ENCODE measurements at regions not wholly inside any gene's neighbourhood (a gene's known extent, or its start where the extent isn't known, plus 50 kb on each side); places are given as distances from the start of the nearest gene placed in this dataset.

DNA sequence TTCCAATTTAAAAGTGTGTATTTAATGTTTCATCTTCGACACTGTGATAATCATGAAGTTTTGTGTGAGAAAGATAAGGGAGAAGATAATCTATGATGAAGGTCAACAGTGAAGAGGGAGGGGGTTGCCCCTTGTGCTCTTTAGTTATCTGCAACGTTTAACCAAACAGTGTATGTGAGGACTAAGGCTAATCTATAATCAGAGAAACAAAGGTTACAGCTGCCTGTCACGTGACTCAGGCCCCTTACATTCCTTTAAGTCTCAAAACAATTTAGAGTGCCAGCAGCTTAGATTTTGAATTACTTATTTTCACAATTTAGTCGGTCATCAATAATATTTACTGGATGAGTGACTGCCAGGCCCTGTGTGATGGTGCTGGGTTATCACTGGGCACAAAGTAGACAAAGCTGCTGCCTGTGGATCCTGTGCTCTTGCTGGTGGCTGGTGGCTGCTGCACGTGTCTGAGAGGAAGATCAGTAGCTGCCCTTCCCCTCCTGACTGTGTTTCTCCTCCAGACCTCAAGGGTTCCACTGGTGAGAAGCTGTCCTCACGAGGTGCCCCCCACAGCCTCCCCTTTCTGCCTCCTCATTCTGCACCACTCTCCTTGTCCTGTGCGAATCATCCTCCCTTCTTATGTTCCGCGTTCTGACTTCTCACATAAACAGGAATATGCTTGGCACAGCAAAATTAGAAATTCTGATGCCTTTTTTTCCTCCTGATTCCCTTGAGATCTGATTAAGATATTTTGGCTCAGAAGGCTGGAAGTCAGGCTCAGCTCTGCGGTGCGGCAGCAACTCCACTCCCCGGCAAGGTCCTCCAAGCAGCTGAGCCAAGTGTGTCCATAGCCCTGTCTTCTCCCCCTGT, 331.1 kb upstream of the B3GAT1 start:
- intact Hi-C loops (cut with DNase I; ENCODE audit: low total_unique reads), result no loop called here
- Histone ChIP-seq H3K36me3 (no peaks in the 10 kb centered on the region), H3K27ac (no peak overlapping the region), H3K9me3 (no peaks in the 10 kb centered on the region), H3K4me1 (no peaks in the 10 kb centered on the region), H3K27me3 (no peaks in the 10 kb centered on the region), H3K4me3 (no peak overlapping the region)
- DNase-seq, result no peak
- TF ChIP-seq, protein P1, sequence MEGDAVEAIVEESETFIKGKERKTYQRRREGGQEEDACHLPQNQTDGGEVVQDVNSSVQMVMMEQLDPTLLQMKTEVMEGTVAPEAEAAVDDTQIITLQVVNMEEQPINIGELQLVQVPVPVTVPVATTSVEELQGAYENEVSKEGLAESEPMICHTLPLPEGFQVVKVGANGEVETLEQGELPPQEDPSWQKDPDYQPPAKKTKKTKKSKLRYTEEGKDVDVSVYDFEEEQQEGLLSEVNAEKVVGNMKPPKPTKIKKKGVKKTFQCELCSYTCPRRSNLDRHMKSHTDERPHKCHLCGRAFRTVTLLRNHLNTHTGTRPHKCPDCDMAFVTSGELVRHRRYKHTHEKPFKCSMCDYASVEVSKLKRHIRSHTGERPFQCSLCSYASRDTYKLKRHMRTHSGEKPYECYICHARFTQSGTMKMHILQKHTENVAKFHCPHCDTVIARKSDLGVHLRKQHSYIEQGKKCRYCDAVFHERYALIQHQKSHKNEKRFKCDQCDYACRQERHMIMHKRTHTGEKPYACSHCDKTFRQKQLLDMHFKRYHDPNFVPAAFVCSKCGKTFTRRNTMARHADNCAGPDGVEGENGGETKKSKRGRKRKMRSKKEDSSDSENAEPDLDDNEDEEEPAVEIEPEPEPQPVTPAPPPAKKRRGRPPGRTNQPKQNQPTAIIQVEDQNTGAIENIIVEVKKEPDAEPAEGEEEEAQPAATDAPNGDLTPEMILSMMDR (IDR thresholded peaks at IDR 0.05), result no peak
- TF ChIP-seq POLR2A (IDR thresholded peaks at IDR 0.05), result no peak

DNA sequence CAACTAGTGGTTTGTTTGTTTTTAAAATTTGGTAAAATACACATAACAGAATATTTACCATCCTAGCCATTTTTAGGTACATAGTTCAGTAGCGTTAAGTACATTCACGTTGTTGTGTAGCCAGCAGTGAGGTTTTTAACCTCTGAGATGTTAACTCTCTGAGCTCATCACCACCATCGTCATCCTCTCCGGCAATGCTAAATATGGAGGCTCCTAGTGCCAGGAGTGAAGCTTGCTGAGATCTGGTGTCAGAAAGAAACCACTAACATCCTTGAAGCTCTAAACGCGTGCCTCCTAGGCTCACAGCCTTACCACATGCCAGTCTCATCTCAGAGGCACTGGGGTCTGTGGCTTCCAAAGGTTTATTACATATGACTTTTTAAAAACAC, 330.2 kb upstream of the B3GAT1 start:
- H3K27ac ChIP-seq, result no peak overlapping the region
- DNase-seq, result no peak
- no peaks in the 10 kb centered on the region for H3K4me1 ChIP-seq
- no peak overlapping the region for H3K4me3 ChIP-seq
- intact Hi-C loops (cut with DNase I; ENCODE audit: low total_unique reads), result no loop called here
- H3K27me3 ChIP-seq, result no peaks in the 10 kb centered on the region
- TF ChIP-seq, protein P1 (IDR thresholded peaks at IDR 0.05), result no peak
- TF ChIP-seq POLR2A (IDR thresholded peaks at IDR 0.05), result no peak
- H3K36me3 ChIP-seq, result no peaks in the 10 kb centered on the region
- H3K9me3 ChIP-seq, result no peaks in the 10 kb centered on the region

GRCh38 chr11:134741453-134742223, 329.6 kb upstream of the B3GAT1 start:
- H3K36me3 ChIP-seq, result no peaks in the 10 kb centered on the region
- no peak overlapping the region for H3K27ac ChIP-seq
- no peak for DNase-seq
- no peaks in the 10 kb centered on the region for H3K4me1 ChIP-seq
- H3K9me3 ChIP-seq, result no peaks in the 10 kb centered on the region
- H3K4me3 ChIP-seq, result no peak overlapping the region
- intact Hi-C loops (cut with DNase I; ENCODE audit: low total_unique reads), result no loop called here
- no peaks in the 10 kb centered on the region for H3K27me3 ChIP-seq
- no peak for TF ChIP-seq POLR2A (IDR thresholded peaks at IDR 0.05)
- TF ChIP-seq, protein P1 (IDR thresholded peaks at IDR 0.05), result no peak

DNA sequence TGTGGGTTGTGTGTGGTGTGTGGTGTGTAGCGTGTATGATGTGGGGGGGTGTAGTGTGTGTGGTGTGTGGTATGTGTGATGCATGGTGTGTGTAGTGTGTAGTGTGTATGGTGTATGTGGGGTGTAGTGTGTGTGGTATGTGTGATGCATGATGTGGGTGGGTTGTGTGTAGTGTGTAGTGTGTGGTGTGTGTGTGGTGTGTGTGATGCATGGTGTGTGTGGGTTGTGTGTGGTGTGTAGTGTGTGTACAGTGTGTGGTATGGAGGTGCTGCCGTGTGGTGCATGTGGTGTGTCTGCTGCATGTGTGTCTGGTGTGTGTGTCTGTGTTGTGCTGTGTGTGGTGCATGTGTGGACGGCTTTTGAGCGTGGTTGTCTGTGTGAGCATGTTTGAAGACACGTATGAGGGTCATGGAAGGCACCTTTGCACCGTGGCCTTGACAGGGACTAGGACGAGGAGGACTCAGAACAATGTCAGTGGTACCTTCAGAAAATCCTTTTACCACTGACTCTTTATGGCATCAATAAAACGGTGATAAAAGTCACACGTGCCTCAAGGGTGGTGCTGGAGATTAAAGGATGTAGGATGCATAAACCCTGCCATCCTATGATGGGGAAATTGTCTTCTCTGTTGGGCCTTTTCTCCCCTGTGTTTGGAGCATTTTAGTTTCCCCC, 328.7 kb upstream of the B3GAT1 start:
- H3K4me1 ChIP-seq, result no peaks in the 10 kb centered on the region
- intact Hi-C loops (cut with DNase I; ENCODE audit: low total_unique reads), result no loop called here
- H3K4me3 ChIP-seq, result no peak overlapping the region
- TF ChIP-seq, protein P1 (IDR thresholded peaks at IDR 0.05), result no peak
- no peak for TF ChIP-seq POLR2A (IDR thresholded peaks at IDR 0.05)
- no peaks in the 10 kb centered on the region for H3K36me3 ChIP-seq
- H3K9me3 ChIP-seq, result no peaks in the 10 kb centered on the region
- no peaks in the 10 kb centered on the region for H3K27me3 ChIP-seq
- H3K27ac ChIP-seq, result no peak overlapping the region
- no peak for DNase-seq

All from uterus (tissue), 3 donors.